ENCODE measurements at regions not wholly inside any gene's neighbourhood (a gene's known extent, or its start where the extent isn't known, plus 50 kb on each side); places are given as distances from the start of the nearest gene placed in this dataset.

DNA sequence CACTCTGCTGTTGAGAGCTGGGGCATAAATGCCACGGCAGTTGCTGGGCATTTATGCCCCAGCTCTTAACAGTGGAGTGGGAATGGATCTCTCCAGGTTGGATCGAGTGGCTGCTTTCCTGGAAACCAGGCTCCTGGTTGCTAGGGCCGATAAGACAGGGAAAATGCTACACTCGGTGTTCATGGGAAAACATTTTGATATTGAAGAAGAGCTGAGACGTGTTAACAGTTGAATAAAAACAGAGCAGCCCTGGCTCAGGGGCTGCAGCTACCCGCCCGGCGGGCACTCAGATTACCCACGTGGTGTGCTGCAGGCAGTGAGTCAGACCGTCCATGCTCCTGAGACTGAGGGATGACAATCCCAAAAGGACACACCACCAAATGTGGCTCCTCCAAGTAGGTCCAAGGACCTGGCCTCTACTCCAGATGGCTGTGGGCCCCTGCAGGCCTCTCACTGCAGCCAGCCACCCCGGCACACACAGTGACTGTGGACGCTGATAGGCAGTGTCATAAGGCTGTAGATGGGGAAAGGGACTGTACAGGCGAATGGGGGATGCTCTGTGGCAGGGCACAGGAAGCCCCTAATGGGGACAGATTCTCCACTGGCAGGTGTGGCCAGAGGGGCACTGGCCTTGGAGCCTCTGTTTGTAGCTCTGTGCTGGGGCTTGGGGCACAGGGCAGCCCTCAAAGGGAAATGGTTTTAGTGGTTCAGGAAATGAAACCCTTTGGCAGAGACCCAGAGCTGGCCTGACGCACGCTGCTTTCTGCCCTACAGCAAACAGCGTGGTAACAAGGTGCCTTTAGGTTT, 237.8 kb downstream of the LY86 start:
- TF ChIP-seq, protein P1, sequence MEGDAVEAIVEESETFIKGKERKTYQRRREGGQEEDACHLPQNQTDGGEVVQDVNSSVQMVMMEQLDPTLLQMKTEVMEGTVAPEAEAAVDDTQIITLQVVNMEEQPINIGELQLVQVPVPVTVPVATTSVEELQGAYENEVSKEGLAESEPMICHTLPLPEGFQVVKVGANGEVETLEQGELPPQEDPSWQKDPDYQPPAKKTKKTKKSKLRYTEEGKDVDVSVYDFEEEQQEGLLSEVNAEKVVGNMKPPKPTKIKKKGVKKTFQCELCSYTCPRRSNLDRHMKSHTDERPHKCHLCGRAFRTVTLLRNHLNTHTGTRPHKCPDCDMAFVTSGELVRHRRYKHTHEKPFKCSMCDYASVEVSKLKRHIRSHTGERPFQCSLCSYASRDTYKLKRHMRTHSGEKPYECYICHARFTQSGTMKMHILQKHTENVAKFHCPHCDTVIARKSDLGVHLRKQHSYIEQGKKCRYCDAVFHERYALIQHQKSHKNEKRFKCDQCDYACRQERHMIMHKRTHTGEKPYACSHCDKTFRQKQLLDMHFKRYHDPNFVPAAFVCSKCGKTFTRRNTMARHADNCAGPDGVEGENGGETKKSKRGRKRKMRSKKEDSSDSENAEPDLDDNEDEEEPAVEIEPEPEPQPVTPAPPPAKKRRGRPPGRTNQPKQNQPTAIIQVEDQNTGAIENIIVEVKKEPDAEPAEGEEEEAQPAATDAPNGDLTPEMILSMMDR (IDR thresholded peaks at IDR 0.05), result no peak

DNA sequence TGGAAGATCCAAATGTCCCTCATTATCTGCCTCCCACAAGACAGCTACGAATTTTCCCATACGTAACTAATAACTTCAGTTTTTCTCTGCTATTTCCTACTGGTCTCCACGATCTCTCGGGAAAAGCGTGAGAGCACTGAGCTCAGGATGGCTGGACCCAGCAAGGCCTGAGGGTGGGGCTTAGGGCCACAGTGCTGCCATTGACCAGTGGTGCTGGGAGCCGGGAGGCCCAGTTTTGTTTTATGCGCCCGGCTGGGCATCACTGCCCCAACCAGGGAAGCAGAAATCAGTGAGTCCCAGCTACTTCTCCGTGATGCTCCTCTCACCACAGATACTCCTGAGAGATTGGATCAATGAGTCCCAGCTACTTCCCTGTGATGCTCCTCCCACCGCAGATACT, 238.4 kb downstream of the LY86 start:
- TF ChIP-seq, protein P1 (IDR thresholded peaks at IDR 0.05), result no peak

DNA sequence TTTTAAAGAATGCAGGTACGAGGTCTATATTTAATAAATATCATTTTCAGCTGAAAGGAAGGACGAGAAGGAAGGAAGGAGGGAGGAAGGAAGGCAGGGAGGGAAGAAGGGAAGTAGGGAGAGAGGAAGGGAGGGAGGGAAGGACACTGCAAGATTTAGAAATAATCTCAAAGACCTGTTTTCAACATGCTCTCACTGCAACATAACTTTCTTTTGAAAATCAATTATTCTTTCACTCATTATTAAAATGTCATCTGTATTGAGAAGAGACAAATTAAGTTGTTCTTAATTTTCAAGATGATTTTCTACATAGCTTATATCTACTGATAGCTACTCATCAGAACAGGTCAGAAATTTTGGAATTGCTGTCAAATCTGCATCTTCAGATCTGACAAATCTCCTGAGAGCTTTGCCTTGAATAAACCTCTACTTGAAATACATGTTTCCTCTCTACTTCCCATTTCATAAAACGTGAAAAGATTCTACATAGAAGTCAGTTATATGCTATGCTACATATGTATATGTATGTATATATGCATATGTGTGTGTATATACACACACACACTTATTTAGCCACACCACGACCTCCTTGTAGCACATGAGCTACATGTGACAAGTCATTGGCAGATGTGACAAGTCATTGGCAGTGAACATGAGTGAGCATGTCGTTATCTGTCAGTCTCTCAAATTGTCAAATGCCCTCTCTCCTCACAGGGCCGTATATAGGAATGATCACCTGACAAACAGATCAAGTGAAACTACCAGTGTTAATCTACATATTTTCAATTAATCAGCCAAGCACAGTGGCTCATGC, 241.6 kb downstream of the LY86 start:
- TF ChIP-seq, protein P1 (IDR thresholded peaks at IDR 0.05), result no peak

DNA sequence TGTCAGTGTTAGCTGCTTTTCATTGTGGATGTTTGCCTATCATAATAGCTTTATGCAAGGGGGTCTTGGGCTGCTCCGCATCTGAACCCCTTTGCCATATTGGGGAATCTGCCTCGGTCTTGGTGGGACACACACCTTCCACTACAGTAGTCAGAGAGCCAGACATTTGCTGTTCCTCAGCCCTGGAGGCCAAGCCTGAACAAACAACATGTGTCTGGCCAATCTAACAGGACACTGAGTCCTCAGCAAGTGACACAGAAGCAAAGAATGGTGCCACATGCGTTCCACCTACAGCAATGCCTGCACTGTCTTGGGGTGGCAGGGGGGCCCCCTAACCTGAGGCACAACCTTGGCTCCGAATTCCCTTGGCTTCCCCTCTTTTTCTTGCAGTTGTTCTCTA, 243.9 kb downstream of the LY86 start:
- TF ChIP-seq, protein P1 (IDR thresholded peaks at IDR 0.05), result no peak

DNA sequence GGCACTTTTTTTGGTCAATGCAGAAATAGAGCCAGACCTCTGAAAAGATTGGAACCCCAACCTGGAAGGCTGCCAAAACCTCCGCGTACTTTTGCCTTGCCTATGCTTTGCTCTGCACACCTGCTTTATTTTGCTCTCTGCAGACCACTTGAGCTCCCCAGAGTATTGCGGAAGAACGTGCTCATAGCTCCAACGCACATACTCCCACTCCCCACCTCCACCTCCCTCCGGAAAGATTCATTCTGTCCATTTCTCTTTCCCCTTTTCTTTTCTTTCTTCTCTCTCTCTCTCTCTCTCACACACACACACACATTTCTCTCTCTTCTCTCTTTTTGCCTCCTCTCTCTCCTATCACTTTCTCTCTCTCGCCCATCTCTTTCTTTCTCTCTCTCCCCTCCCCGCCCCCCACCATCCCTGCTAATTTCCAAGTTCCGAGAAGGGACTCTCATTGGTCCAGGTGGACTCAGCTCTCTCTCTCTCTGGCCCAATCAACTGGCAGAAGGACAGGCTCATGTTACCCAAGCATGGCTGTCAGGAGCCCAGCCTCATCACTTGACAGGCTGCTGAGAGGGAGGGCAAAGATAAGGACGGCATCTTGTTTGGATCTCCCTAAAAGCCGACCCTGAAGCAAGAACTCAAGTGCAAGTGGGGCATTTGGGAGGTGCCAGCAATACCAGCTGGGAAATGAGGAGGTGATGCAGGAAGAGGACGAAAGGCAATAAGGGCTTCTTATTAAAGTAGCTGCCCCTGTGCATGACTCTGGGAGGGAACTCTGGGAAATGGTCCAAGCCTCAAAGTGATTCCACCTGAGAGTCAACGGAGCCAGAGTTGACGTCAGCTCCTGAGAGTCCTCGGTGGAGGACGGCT, 246.1 kb downstream of the LY86 start:
- TF ChIP-seq, protein P1 (IDR thresholded peaks at IDR 0.05), result no peak

DNA sequence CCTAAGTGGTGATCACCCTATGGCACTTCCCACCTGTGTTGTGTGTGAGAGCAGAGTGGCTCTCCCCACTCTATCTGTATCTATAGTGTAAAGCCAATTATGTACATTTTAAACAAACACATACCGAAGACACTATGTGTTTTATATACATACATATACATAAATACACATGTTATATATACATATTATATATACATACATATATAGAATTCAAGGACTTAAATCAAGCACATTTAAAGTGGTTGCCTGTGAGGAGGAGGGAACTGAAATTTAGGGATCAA, 246.6 kb downstream of the LY86 start:
- TF ChIP-seq, protein P1 (IDR thresholded peaks at IDR 0.05), result no peak

DNA sequence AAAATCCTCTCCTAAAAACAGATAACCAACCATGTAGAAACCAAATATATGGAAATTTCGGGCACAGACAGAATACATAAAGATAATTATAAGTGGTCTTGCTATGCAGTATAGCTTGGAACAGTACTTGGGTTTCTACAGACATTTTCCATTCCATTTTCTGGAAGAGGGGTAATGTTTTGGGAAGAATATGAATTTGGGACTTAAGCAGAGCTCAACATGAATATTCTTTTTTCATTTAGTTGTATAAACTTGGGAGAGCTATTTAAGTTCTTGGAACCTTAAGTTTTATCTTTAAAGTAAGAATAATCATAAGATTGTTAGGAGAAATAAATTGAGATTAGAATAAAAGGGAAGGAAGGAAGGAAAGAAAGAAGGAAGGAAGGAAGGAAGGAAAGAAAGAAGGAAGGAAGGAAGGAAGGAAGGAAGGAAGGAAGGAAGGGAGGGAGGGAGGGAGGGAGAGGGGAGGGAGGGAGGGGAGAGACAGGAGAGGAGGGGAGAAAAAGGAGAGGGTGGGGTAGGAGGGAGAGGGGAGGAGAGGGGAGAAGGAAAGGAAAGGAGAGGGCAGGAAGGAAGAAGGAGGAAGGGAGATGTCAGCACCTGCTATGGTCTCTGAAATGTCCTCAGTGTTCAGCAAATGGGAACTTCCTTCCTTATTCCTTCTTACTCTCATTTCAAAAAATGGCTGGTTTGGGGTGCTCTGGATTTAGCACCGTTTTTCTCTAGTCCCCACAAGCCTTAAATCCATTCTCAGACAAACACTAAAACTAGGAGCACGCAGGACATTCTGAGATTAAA, 248.3 kb downstream of the LY86 start:
- TF ChIP-seq, protein P1 (IDR thresholded peaks at IDR 0.05), result no peak
